ENCODE measurements at regions not wholly inside any gene's neighbourhood (a gene's known extent, or its start where the extent isn't known, plus 50 kb on each side); places are given as distances from the start of the nearest gene placed in this dataset.
A peak's percentile ranks its signal among the peaks of the same experiment; 100 is the strongest.
"Not testable (repeated sequence)": the region's sequence is repeated elsewhere in the genome, so short reads cannot be mapped to it uniquely, and the experiment has no call there.

DNA sequence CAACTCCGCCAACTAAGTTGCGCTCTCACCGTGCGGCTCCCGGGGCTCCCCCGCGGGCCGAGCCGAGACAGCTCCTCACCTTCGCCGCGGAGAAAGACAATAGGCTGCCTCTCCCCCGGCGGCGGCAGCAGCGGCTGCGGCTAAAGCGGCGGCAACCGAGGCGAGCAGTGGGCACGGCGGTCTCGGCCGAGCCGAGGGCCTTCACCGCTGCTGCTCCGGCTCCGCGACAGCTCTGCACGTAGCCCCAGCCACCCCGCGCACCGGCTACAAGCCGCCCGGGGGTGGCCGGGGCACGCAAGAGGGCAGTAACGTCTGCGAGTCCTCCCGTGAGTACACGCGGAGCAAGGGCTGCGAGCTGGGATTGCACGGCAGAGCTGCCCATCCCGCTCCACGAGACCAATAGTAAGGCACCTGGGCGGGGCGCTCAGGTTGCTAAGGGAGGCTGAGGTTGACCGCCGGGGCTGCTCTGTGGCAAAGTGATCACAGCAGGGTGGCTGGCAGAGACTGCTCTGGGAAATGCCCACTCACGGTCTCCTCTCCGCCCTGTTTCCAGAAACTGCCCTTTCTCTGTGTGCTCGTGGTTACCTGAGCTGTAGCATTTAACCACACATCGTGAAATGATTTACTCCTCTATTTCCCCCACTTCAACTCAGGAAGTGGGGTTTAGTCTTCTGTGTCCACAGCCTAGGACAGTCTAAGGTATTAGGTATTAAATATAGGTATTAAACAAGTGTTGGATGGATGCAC is 145.8 kb upstream of the AKAP13 start:
- H3K27ac ChIP-seq; H3F3A ChIP-seq (ENCODE audit: insufficient read depth); H3K4me1 ChIP-seq (ENCODE audit: insufficient read depth); H3K9me2 ChIP-seq (ENCODE audit: insufficient read depth); in situ Hi-C loops (cut with MboI); H4K20me1 ChIP-seq (ENCODE audit: insufficient read depth); H3K36me3 ChIP-seq (ENCODE audit: low read depth); DNase-seq; H3K27me3 ChIP-seq (replicated peaks; ENCODE audit: insufficient read depth); H3K9me3 ChIP-seq (ENCODE audit: low read depth); H3K79me2 ChIP-seq (ENCODE audit: insufficient read depth): not testable (repeated sequence)
- peak overlapping the region; percentile 71 for H3K4me2 ChIP-seq (ENCODE audit: unreplicated experiment)
- peak overlapping the region; percentile 68 for H2AFZ ChIP-seq
- peak overlapping the region; percentile 64 for H3K4me3 ChIP-seq
- 2% methylated on average over 4 to 12 of the region's 55 CpGs for WGBS, 2 experiments (ENCODE audit: low coverage in 1 of 2, low lambda C conversion rate in 2 of 2, missing lambda C conversion rate in 2 of 2)
- H3K9ac ChIP-seq, result peak overlapping the region; percentile 55

- H3K9me3 ChIP-seq (ENCODE audit: low read depth); in situ Hi-C loops (cut with MboI); H3F3A ChIP-seq (ENCODE audit: insufficient read depth); H3K27me3 ChIP-seq (replicated peaks; ENCODE audit: insufficient read depth); H3K9me2 ChIP-seq (ENCODE audit: insufficient read depth); H2AFZ ChIP-seq; H3K79me2 ChIP-seq (ENCODE audit: insufficient read depth); H3K36me3 ChIP-seq (ENCODE audit: low read depth); H3K27ac ChIP-seq; H3K4me3 ChIP-seq; H3K4me1 ChIP-seq (ENCODE audit: insufficient read depth); H4K20me1 ChIP-seq (ENCODE audit: insufficient read depth); H3K9ac ChIP-seq; H3K4me2 ChIP-seq (ENCODE audit: unreplicated experiment): not testable (repeated sequence)
- 8 to 20% methylated on average over 1 of the region's 1 CpG for WGBS, 2 experiments (ENCODE audit: low coverage in 1 of 2, low lambda C conversion rate in 2 of 2, missing lambda C conversion rate in 2 of 2)
- peak; percentile 59 for DNase-seq
Observed at GRCh38 chr15:85244056-85244455, 136.3 kb upstream of the AKAP13 start.

- H3K9me3 ChIP-seq (ENCODE audit: low read depth); H3K27me3 ChIP-seq (replicated peaks; ENCODE audit: insufficient read depth); H3K4me3 ChIP-seq; H3K9ac ChIP-seq; H3K36me3 ChIP-seq (ENCODE audit: low read depth); H3K4me2 ChIP-seq (ENCODE audit: unreplicated experiment); in situ Hi-C loops (cut with MboI); H3F3A ChIP-seq (ENCODE audit: insufficient read depth); H3K79me2 ChIP-seq (ENCODE audit: insufficient read depth); H3K9me2 ChIP-seq (ENCODE audit: insufficient read depth); H2AFZ ChIP-seq; H4K20me1 ChIP-seq (ENCODE audit: insufficient read depth); H3K27ac ChIP-seq; H3K4me1 ChIP-seq (ENCODE audit: insufficient read depth): not testable (repeated sequence)
- 73 to 80% methylated on average over 7 to 8 of the region's 8 CpGs for WGBS, 2 experiments (ENCODE audit: low coverage in 1 of 2, low lambda C conversion rate in 2 of 2, missing lambda C conversion rate in 2 of 2)
- peak; percentile 5 for DNase-seq
Observed at GRCh38 chr15:85250938-85251542, 129.4 kb upstream of the AKAP13 start.

DNA sequence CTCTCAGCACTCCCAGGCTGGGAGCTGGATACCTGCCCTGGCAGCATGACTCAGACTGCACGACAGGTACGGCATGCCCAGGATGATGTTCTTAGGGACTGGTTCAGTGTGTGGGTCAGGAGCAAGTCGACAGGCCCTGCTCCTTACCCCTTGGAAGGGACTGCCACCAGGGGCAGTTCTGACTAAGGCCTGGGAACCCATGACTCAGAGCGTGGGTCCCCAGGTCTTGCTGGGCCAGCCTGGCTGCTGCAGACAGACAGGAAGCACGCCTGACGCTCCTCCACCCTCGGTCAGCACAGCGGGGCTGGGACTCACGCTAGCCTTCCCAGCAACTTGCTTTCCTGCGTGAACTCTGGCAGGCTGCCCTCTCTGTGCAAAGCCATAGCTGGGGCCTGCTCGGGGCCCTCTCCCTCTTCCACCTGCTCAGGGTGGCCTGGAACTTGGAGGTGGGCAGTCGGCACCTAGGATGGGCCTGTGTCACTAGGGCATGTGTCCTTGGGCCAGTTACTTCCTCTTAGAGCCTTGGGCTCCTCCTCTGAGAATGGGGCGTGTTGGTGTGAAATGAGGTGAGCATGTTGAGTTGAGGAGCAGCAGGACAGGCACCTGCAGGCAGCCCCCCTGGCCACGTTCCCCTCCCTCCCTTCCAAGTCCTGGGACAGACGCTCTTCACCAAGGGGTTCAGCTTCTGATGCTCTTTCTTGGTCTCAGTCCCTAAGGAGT is 127.0 kb upstream of the AKAP13 start:
- H3K36me3 ChIP-seq (ENCODE audit: low read depth); DNase-seq; H3K4me2 ChIP-seq (ENCODE audit: unreplicated experiment); H3K27ac ChIP-seq; H3K4me1 ChIP-seq (ENCODE audit: insufficient read depth); H3K9ac ChIP-seq; in situ Hi-C loops (cut with MboI); H3K9me3 ChIP-seq (ENCODE audit: low read depth); H3K27me3 ChIP-seq (replicated peaks; ENCODE audit: insufficient read depth); H3K79me2 ChIP-seq (ENCODE audit: insufficient read depth); H3K9me2 ChIP-seq (ENCODE audit: insufficient read depth); H2AFZ ChIP-seq; H3F3A ChIP-seq (ENCODE audit: insufficient read depth); H4K20me1 ChIP-seq (ENCODE audit: insufficient read depth); H3K4me3 ChIP-seq: not testable (repeated sequence)
- 72 to 75% methylated on average over 4 to 5 of the region's 15 CpGs for WGBS, 2 experiments (ENCODE audit: low coverage in 1 of 2, low lambda C conversion rate in 2 of 2, missing lambda C conversion rate in 2 of 2)

DNA sequence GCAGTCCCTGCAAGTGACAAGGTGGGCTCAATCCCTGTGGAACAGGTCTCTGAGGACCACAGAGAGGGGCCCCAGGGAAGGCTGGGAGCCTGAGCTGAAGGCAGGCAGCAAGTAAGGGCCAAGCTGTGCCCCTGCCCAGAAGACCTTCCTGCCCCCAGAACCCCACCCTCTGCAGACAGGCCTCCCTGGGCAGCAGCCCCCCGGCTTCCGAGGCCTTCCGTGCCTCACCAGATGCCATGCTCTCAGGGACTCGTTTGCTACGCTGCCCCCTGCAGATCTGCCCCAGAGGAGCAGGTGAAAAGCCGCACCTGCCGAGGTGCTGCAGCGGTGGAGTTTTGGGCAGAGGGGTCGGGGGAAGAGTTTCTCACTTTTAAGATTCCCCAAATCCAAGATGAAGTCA is 125.4 kb upstream of the AKAP13 start:
- H3K4me3 ChIP-seq; H3K79me2 ChIP-seq (ENCODE audit: insufficient read depth); H3K36me3 ChIP-seq (ENCODE audit: low read depth); H3K27ac ChIP-seq; H3K9me2 ChIP-seq (ENCODE audit: insufficient read depth); H2AFZ ChIP-seq; DNase-seq; H3K27me3 ChIP-seq (replicated peaks; ENCODE audit: insufficient read depth); H3K4me2 ChIP-seq (ENCODE audit: unreplicated experiment); H3K4me1 ChIP-seq (ENCODE audit: insufficient read depth); H3F3A ChIP-seq (ENCODE audit: insufficient read depth); H3K9ac ChIP-seq; H3K9me3 ChIP-seq (ENCODE audit: low read depth); in situ Hi-C loops (cut with MboI); H4K20me1 ChIP-seq (ENCODE audit: insufficient read depth): not testable (repeated sequence)
- WGBS, 2 experiments (ENCODE audit: low coverage in 1 of 2, low lambda C conversion rate in 2 of 2, missing lambda C conversion rate in 2 of 2), result 89 to 91% methylated on average over 6 to 9 of the region's 9 CpGs

DNA sequence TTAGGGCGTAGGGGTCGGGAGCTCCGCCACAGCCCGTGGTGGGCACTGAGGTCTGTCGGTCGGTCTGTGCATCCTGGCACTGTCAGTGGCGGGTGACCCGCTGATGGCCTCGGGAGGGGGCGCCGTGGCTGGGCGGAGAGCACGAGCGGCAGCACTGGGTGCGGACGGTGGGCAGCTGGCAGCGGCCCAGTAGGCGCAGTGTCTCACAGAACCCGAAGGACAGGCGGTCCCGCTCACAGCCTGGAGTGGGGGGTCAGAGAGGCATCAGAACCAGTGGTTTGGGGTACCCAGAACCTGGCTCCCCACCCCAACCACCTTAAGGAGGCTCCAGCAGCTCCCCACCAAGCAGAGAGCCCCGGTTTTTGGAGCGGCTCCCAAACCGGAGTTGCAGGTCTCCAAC is 124.9 kb upstream of the AKAP13 start:
- H3K27ac ChIP-seq; H2AFZ ChIP-seq; in situ Hi-C loops (cut with MboI); H3K4me3 ChIP-seq; H3K4me2 ChIP-seq (ENCODE audit: unreplicated experiment); H3K9me3 ChIP-seq (ENCODE audit: low read depth); H3K9me2 ChIP-seq (ENCODE audit: insufficient read depth); H3K9ac ChIP-seq; H3K79me2 ChIP-seq (ENCODE audit: insufficient read depth); DNase-seq; H3K27me3 ChIP-seq (replicated peaks; ENCODE audit: insufficient read depth); H4K20me1 ChIP-seq (ENCODE audit: insufficient read depth); H3F3A ChIP-seq (ENCODE audit: insufficient read depth); H3K4me1 ChIP-seq (ENCODE audit: insufficient read depth); H3K36me3 ChIP-seq (ENCODE audit: low read depth): not testable (repeated sequence)
- WGBS, 2 experiments (ENCODE audit: low coverage in 1 of 2, low lambda C conversion rate in 2 of 2, missing lambda C conversion rate in 2 of 2), result 60 to 63% methylated on average over 2 to 23 of the region's 24 CpGs

GRCh38 chr15:85256009-85256997 is 124.1 kb upstream of the AKAP13 start:
- H3K27me3 ChIP-seq (replicated peaks; ENCODE audit: insufficient read depth); H3K36me3 ChIP-seq (ENCODE audit: low read depth); H2AFZ ChIP-seq; in situ Hi-C loops (cut with MboI); H3K9me2 ChIP-seq (ENCODE audit: insufficient read depth); H3K27ac ChIP-seq; H3K9me3 ChIP-seq (ENCODE audit: low read depth); H3K79me2 ChIP-seq (ENCODE audit: insufficient read depth); DNase-seq; H3K4me3 ChIP-seq; H4K20me1 ChIP-seq (ENCODE audit: insufficient read depth); H3K9ac ChIP-seq; H3F3A ChIP-seq (ENCODE audit: insufficient read depth); H3K4me2 ChIP-seq (ENCODE audit: unreplicated experiment); H3K4me1 ChIP-seq (ENCODE audit: insufficient read depth): not testable (repeated sequence)
- WGBS, 2 experiments (ENCODE audit: low coverage in 1 of 2, low lambda C conversion rate in 2 of 2, missing lambda C conversion rate in 2 of 2), result 54 to 63% methylated on average over 10 to 22 of the region's 25 CpGs

All from GM23248 (cell line).